ENCODE measurements at regions not wholly inside any gene's neighbourhood (a gene's known extent, or its start where the extent isn't known, plus 50 kb on each side); places are given as distances from the start of the nearest gene placed in this dataset.
"Not testable (repeated sequence)": the region's sequence is repeated elsewhere in the genome, so short reads cannot be mapped to it uniquely, and the experiment has no call there.

GRCh38 chr2:129827311-129828090 lies 152.0 kb upstream of the RAB6C start:
- no peak for DNase-seq

GRCh38 chr2:129828792-129829191 lies 150.7 kb upstream of the RAB6C start:
- DNase-seq = no peak

- DNase-seq = no peak
These were observed 149.9 kb upstream of the RAB6C start for GRCh38 chr2:129829588-129829987.

- no peak for DNase-seq
These were observed 148.4 kb upstream of the RAB6C start for GRCh38 chr2:129831018-129831417.

- DNase-seq = not testable (repeated sequence)
These were observed 146.0 kb upstream of the RAB6C start for GRCh38 chr2:129833465-129833864.

GRCh38 chr2:129847043-129847442 lies 132.4 kb upstream of the RAB6C start:
- DNase-seq = no peak

- no peak for DNase-seq
These were observed 129.8 kb upstream of the RAB6C start for GRCh38 chr2:129849559-129850160.

GRCh38 chr2:129857200-129857599 lies 122.3 kb upstream of the RAB6C start:
- DNase-seq = no peak

- DNase-seq = no peak
These were observed 120.3 kb upstream of the RAB6C start for GRCh38 chr2:129859175-129859574.

- no peak for DNase-seq
These were observed 119.4 kb upstream of the RAB6C start for GRCh38 chr2:129860088-129860487.

- DNase-seq = no peak
These were observed 117.7 kb upstream of the RAB6C start for GRCh38 chr2:129861666-129862288.

- DNase-seq = no peak
These were observed 116.8 kb upstream of the RAB6C start for GRCh38 chr2:129862668-129863067.

- no peak for DNase-seq
These were observed 116.1 kb upstream of the RAB6C start for GRCh38 chr2:129863350-129863749.

- no peak for DNase-seq
These were observed 114.7 kb upstream of the RAB6C start for GRCh38 chr2:129864719-129865118.

- DNase-seq = no peak
These were observed 113.5 kb upstream of the RAB6C start for GRCh38 chr2:129865976-129866375.

- no peak for DNase-seq
These were observed 113.1 kb upstream of the RAB6C start for GRCh38 chr2:129866391-129866790.

GRCh38 chr2:129868151-129868550 lies 111.3 kb upstream of the RAB6C start:
- DNase-seq = no peak

- DNase-seq = no peak
These were observed 108.7 kb upstream of the RAB6C start for GRCh38 chr2:129870685-129871241.

- DNase-seq = no peak
These were observed 107.0 kb upstream of the RAB6C start for GRCh38 chr2:129872446-129872845.

- DNase-seq = no peak
These were observed 102.9 kb upstream of the RAB6C start for GRCh38 chr2:129876541-129876940.

- DNase-seq = peak; percentile 31 to 53
These were observed 102.2 kb upstream of the RAB6C start for GRCh38 chr2:129877289-129877741.

- peak in 1 of 2 experiments; percentile 10 for DNase-seq
These were observed 101.4 kb upstream of the RAB6C start for GRCh38 chr2:129877795-129878775.

All from cerebellar nuclear complex (tissue), 1 donor.